Smooth muscle cell (in vitro differentiated cells): ENCODE measurements at regions not wholly inside any gene's neighbourhood (a gene's known extent, or its start where the extent isn't known, plus 50 kb on each side); places are given as distances from the start of the nearest gene placed in this dataset.

Experiments
- DNase-seq: peaks from one replicate; lab custom pipeline; 2025; ENCODE audit not compliant: unreplicated experiment; lab: John Stamatoyannopoulos, UW
- H2AFZ ChIP-seq: fragments of 200-600 bp; sonication (generic); 2 replicates; pipeline ENCODE4 v1.6.0; 2016; ENCODE audit warnings: antibody characterized with exemption, low read depth, mild to moderate bottlenecking
- H3F3A ChIP-seq: fragments of 200-600 bp; sonication (generic); 2 replicates; pipeline ENCODE4 v1.6.0; 2017; ENCODE audit warnings: antibody characterized with exemption, low read depth
- H3K27ac ChIP-seq: fragments of 200-600 bp; sonication (generic); 2 replicates; pipeline ENCODE4 v1.5.1; 2016; ENCODE audit warnings: low read depth, mild to moderate bottlenecking
- H3K27me3 ChIP-seq: fragments of 200-600 bp; sonication (generic); 2 replicates; pipeline ENCODE4 v1.6.1; 2016; ENCODE audit warnings: low read depth, mild to moderate bottlenecking
- H3K36me3 ChIP-seq: fragments of 200-600 bp; sonication (generic); 2 replicates; pipeline ENCODE4 v1.5.1; 2016; ENCODE audit warnings: low read depth
- H3K4me1 ChIP-seq: fragments of 200-600 bp; sonication (generic); 2 replicates; pipeline ENCODE4 v1.5.1; 2016; ENCODE audit warnings: low read depth
- H3K4me2 ChIP-seq: fragments of 200-600 bp; sonication (generic); 2 replicates; pipeline ENCODE4 v1.6.0; 2016; ENCODE audit warnings: mild to moderate bottlenecking
- H3K4me3 ChIP-seq: fragments of 200-600 bp; sonication (generic); 2 replicates; pipeline ENCODE4 v1.5.1; 2016; ENCODE audit warnings: mild to moderate bottlenecking
- H3K79me2 ChIP-seq: fragments of 200-600 bp; sonication (generic); 2 replicates; pipeline ENCODE4 v1.6.0; 2016; ENCODE audit warnings: low read depth, mild to moderate bottlenecking
- H3K9ac ChIP-seq: fragments of 200-600 bp; sonication (generic); 2 replicates; pipeline ENCODE4 v1.6.0; 2016; ENCODE audit warnings: low read depth
- H3K9me3 ChIP-seq: fragments of 200-600 bp; sonication (generic); replicated peaks from 2 replicates; pipeline ENCODE4 v1.5.1; 2016; ENCODE audit warnings: low read depth
- H4K20me1 ChIP-seq: fragments of 200-600 bp; sonication (generic); 2 replicates; pipeline ENCODE4 v1.6.0; 2016; ENCODE audit warnings: low read depth
- CTCF ChIP-seq: fragments of 200-600 bp; sonication (generic); IDR thresholded peaks from 2 replicates; pipeline ENCODE4 v1.5.1; 2017; ENCODE audit warnings: borderline replicate concordance, mild to moderate bottlenecking, antibody characterized with exemption; ENCODE audit not compliant: insufficient read depth, poor library complexity, severe bottlenecking
- WGBS: methylation state at CpG from one replicate; pipeline ENCODE4 v1.1.7; 2016; ENCODE audit warnings: low lambda C conversion rate; 5-methylcytosine and 5-hydroxymethylcytosine counted together

- no peak overlapping the region for H3K9ac ChIP-seq
- H3K27ac ChIP-seq: no peak overlapping the region
- no peaks in the 10 kb centered on the region for H3K27me3 ChIP-seq
- no peaks in the 10 kb centered on the region for H3K36me3 ChIP-seq
- H4K20me1 ChIP-seq: no peaks in the 10 kb centered on the region
- no peak overlapping the region for H3K4me2 ChIP-seq
- no peaks in the 10 kb centered on the region for H3K4me1 ChIP-seq
- H3K9me3 ChIP-seq: no peaks in the 10 kb centered on the region
- H3F3A ChIP-seq: no peaks in the 10 kb centered on the region
- no peak overlapping the region for H2AFZ ChIP-seq
- no peak for DNase-seq
- WGBS: 89% methylated on average over 4 of the region's 4 CpGs
- H3K79me2 ChIP-seq: no peaks in the 10 kb centered on the region
- no peak for TF ChIP-seq CTCF
- no peak overlapping the region for H3K4me3 ChIP-seq
Measured at GRCh38 chr12:22115711-22116110, 69.7 kb downstream of the CMAS start.

- Histone ChIP-seq H4K20me1 (no peaks in the 10 kb centered on the region), H3K36me3 (no peaks in the 10 kb centered on the region), H3K4me2 (no peak overlapping the region), H2AFZ (no peak overlapping the region), H3K27ac (no peak overlapping the region), H3K4me3 (no peak overlapping the region), H3K9me3 (no peaks in the 10 kb centered on the region), H3K27me3 (no peaks in the 10 kb centered on the region), H3K79me2 (no peaks in the 10 kb centered on the region), H3F3A (no peaks in the 10 kb centered on the region), H3K4me1 (no peaks in the 10 kb centered on the region), H3K9ac (no peak overlapping the region)
- no peak for TF ChIP-seq CTCF
- DNase-seq: no peak
- WGBS: 80% methylated on average over 5 of the region's 5 CpGs
Measured at GRCh38 chr12:22116376-22116775, 70.4 kb downstream of the CMAS start.

GRCh38 chr12:22117563-22118237, 71.7 kb downstream of the CMAS start:
- Histone ChIP-seq H3K27me3 (no peaks in the 10 kb centered on the region), H3K9ac (no peak overlapping the region), H4K20me1 (no peaks in the 10 kb centered on the region), H3K79me2 (no peaks in the 10 kb centered on the region), H3K4me2 (peak overlapping the region; percentile 3), H3K36me3 (no peaks in the 10 kb centered on the region), H2AFZ (no peak overlapping the region), H3K9me3 (no peaks in the 10 kb centered on the region), H3K4me3 (no peak overlapping the region), H3K4me1 (no peaks in the 10 kb centered on the region), H3F3A (no peaks in the 10 kb centered on the region), H3K27ac (no peak overlapping the region)
- DNase-seq: no peak
- TF ChIP-seq CTCF: no peak
- WGBS: 60% methylated on average over 3 of the region's 3 CpGs

- Histone ChIP-seq H3K79me2 (no peaks in the 10 kb centered on the region), H3K9ac (no peak overlapping the region), H3K36me3 (no peaks in the 10 kb centered on the region), H3K4me1 (no peaks in the 10 kb centered on the region), H3K4me2 (no peak overlapping the region), H2AFZ (no peak overlapping the region), H4K20me1 (no peaks in the 10 kb centered on the region), H3K27ac (no peak overlapping the region), H3F3A (no peaks in the 10 kb centered on the region), H3K9me3 (no peaks in the 10 kb centered on the region), H3K4me3 (no peak overlapping the region), H3K27me3 (no peaks in the 10 kb centered on the region)
- DNase-seq: no peak
- WGBS: 77% methylated on average over 3 of the region's 3 CpGs
- no peak for TF ChIP-seq CTCF
Measured at GRCh38 chr12:22118238-22118790, 72.3 kb downstream of the CMAS start.
